ENCODE measurements at regions not wholly inside any gene's neighbourhood (a gene's known extent, or its start where the extent isn't known, plus 50 kb on each side); places are given as distances from the start of the nearest gene placed in this dataset.

DNA sequence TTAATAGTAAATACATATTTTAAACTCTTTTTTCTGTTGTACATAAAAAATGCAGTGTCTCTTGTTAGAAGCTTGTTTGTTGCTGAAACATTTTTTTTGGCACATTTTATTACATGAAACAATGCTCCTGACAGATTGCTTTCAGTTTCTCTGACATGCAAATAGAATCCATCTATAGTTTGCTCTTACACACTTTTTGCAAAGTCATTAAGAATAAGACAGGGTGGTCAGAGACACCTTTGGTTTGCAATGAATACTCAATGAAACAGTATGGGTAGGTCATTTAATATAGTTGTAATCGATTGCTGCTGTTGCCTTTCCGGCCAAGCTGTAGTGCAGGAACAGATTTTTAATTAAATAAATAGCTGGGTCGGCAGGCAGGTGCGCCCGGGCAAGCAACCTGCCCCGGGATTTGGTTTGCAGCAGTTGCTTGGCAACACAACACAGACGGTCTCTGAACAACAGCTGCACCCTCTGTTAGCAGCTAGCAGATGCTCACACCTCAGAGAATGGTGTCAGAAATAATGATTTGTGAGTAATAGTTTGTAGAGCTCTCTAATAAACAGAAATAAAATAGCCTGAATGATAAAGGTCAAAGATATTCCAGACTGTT lies 115.7 kb upstream of the CACNA2D1 start:
- H3K36me3 ChIP-seq, result no peaks in the 10 kb centered on the region
- TF ChIP-seq POLR2A (IDR thresholded peaks at IDR 0.05), result no peak
- TF ChIP-seq, protein P1, sequence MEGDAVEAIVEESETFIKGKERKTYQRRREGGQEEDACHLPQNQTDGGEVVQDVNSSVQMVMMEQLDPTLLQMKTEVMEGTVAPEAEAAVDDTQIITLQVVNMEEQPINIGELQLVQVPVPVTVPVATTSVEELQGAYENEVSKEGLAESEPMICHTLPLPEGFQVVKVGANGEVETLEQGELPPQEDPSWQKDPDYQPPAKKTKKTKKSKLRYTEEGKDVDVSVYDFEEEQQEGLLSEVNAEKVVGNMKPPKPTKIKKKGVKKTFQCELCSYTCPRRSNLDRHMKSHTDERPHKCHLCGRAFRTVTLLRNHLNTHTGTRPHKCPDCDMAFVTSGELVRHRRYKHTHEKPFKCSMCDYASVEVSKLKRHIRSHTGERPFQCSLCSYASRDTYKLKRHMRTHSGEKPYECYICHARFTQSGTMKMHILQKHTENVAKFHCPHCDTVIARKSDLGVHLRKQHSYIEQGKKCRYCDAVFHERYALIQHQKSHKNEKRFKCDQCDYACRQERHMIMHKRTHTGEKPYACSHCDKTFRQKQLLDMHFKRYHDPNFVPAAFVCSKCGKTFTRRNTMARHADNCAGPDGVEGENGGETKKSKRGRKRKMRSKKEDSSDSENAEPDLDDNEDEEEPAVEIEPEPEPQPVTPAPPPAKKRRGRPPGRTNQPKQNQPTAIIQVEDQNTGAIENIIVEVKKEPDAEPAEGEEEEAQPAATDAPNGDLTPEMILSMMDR (IDR thresholded peaks at IDR 0.05), result no peak
- TF ChIP-seq EP300 (IDR thresholded peaks at IDR 0.05), result no peak
- TF ChIP-seq POLR2AphosphoS5 (IDR thresholded peaks at IDR 0.05), result no peak
- ATAC-seq (ENCODE audit: low FRiP score in 2 of 2), result no peak
- H3K27ac ChIP-seq, result no peak overlapping the region
- peak in 1 of 2 donors; percentile 43 for DNase-seq
- WGBS, 2 donors, result 23 to 33% methylated on average over 7 of the region's 7 CpGs
- H3K4me3 ChIP-seq, result peak overlapping the region in 3 of 4 donors; percentile 10 to 24 (median 15)
- H3K27me3 ChIP-seq, result no peaks in the 10 kb centered on the region
- no peaks in the 10 kb centered on the region for H3K9me3 ChIP-seq
- no peaks in the 10 kb centered on the region for H3K4me1 ChIP-seq

DNA sequence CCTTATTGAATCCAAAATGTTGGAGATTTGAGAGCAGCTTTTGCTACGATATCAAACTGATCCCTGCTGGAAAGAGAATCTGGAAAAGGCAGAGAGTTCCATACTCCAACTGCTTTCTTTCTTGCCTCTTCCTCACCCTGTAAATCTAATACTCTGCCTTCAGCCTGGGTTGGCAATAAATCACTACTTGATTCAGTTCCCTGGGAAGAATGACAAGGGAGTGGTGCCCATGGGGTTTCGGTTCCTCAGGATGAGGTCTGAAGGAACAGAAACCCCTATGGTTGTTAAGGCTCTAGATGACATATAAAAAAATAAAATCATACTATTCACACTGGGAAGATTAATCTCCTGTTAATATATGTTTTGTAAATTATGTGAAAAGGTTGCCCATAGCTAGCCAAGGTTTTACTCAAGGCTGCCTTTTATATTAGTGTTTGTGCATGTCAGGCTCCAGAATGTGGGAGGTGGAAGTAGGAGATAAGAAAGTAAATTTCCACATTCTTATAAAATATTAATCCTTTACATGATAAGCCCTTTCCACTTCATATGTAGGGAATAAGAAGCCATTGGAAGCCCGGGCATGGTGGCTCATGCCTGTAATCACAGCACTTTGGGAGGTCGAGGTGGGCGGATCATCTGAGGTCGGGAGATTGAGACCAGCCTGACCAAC lies 106.2 kb upstream of the CACNA2D1 start:
- WGBS, 2 donors, result 85 to 88% methylated on average over 6 of the region's 6 CpGs
- TF ChIP-seq, protein P1 (IDR thresholded peaks at IDR 0.05), result no peak
- TF ChIP-seq EP300 (IDR thresholded peaks at IDR 0.05) (no peak), POLR2AphosphoS5 (IDR thresholded peaks at IDR 0.05) (no peak), POLR2A (IDR thresholded peaks at IDR 0.05) (no peak)
- no peaks in the 10 kb centered on the region for H3K36me3 ChIP-seq

DNA sequence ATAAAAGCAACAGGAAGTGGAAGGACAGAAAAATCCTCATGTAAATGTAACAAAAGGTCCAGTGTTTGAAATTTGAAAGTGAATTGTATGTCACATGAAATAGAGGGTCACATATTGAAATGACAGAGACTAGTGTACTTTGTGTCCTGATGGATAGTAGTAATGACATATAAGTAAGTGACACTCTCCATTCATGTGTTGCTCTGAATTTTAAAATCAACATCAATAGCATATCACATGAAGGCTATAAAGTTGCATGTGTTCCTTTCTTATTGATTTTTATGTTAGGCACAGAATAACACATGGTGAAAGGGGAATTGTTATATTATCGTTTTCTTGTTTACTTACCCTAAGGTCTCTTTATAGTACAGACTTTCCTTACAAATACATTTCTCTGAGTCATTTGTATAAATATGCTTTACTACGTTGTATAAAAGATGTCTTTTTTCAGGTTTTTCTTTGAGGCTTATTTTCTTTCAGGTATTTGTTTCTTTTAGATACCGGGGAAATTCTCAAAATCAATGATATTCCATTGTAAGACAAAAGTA lies 104.6 kb upstream of the CACNA2D1 start:
- DNase-seq, result no peak
- Histone ChIP-seq H3K27ac (no peak overlapping the region), H3K27me3 (no peaks in the 10 kb centered on the region), H3K36me3 (no peaks in the 10 kb centered on the region), H3K4me3 (no peak overlapping the region), H3K9me3 (no peaks in the 10 kb centered on the region), H3K4me1 (no peaks in the 10 kb centered on the region)
- ATAC-seq (ENCODE audit: low FRiP score in 2 of 2), result no peak
- no peak for TF ChIP-seq POLR2AphosphoS5 (IDR thresholded peaks at IDR 0.05)
- no peak for TF ChIP-seq POLR2A (IDR thresholded peaks at IDR 0.05)
- TF ChIP-seq, protein P1 (IDR thresholded peaks at IDR 0.05), result no peak
- TF ChIP-seq EP300 (IDR thresholded peaks at IDR 0.05), result no peak
- 76% methylated on average over 3 of the region's 3 CpGs for WGBS, 2 donors

More for the DNA sequence above, 106.2 kb upstream of the CACNA2D1 start:
- Histone ChIP-seq H3K27ac (no peak overlapping the region), H3K4me3 (no peak overlapping the region), H3K9me3 (peaks cover 0 to 3% (median 0%) of the 10 kb centered on the region in 4 donors), H3K27me3 (no peaks in the 10 kb centered on the region), H3K4me1 (no peaks in the 10 kb centered on the region)
- peak in 1 of 2 donors; percentile 68 for ATAC-seq (ENCODE audit: low FRiP score in 2 of 2)
- no peak for DNase-seq

DNA sequence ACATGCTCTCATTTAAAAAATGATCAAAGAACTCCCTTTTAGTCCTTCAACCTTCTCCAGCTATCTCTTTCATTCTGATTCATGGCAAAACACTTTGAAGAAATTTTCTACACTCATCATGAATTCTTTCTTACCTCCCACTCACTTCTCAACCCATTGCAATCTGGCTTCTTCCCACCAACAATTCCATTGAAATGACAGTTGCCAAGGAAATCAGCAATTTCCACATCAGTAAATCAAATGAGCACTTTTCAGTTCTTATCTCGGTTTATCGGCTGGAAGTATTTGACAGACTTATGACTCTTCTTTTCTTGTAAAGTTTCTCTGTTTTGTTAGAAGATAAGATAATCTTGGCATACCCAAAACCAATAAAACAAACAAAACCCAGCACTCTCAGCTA lies 99.1 kb upstream of the CACNA2D1 start:
- ATAC-seq (ENCODE audit: low FRiP score in 2 of 2) (no peak), DNase-seq (no peak)
- H3K27me3 ChIP-seq, result no peaks in the 10 kb centered on the region
- no peak for TF ChIP-seq EP300 (IDR thresholded peaks at IDR 0.05)
- TF ChIP-seq POLR2AphosphoS5 (IDR thresholded peaks at IDR 0.05), result no peak
- no peak for TF ChIP-seq POLR2A (IDR thresholded peaks at IDR 0.05)
- TF ChIP-seq, protein P1 (IDR thresholded peaks at IDR 0.05), result no peak
- no peaks in the 10 kb centered on the region for H3K9me3 ChIP-seq
- H3K27ac ChIP-seq, result no peak overlapping the region
- H3K36me3 ChIP-seq, result no peaks in the 10 kb centered on the region
- no peak overlapping the region for H3K4me3 ChIP-seq
- H3K4me1 ChIP-seq, result no peaks in the 10 kb centered on the region
- 25 to 26% methylated on average over 2 of the region's 2 CpGs for WGBS, 2 donors

All from upper lobe of left lung (tissue), 6 donors.